ENCODE measurements at regions not wholly inside any gene's neighbourhood (a gene's known extent, or its start where the extent isn't known, plus 50 kb on each side); places are given as distances from the start of the nearest gene placed in this dataset.

GRCh38 chr1:239803781-239804180 lies 287.9 kb upstream of the FMN2 start:
- TF ChIP-seq POLR2A (IDR thresholded peaks at IDR 0.05) (no peak), CTCF (IDR thresholded peaks at IDR 0.05) (no peak)

Measured in stomach (tissue), 4 donors.